Colonic mucosa (tissue), 4 donors: ENCODE measurements at regions not wholly inside any gene's neighbourhood (a gene's known extent, or its start where the extent isn't known, plus 50 kb on each side); places are given as distances from the start of the nearest gene placed in this dataset.

Experiments
- DNase-seq: peaks from one replicate; pipeline ENCODE4 v3.0.0-alpha.2; 2020
- H3K27ac ChIP-seq: fragments of 200-600 bp; one replicate; pipeline ENCODE4 v1.8.0; 2021
- H3K27me3 ChIP-seq: fragments of 200-600 bp; one replicate; pipeline ENCODE4 v1.8.0; 2021
- H3K36me3 ChIP-seq: fragments of 200-600 bp; one replicate; pipeline ENCODE4 v1.8.0; 2021
- H3K4me1 ChIP-seq: fragments of 200-600 bp; one replicate; pipeline ENCODE4 v1.8.0; 2021; ENCODE audit warnings: mild to moderate bottlenecking
- H3K4me3 ChIP-seq: fragments of 200-600 bp; one replicate; pipeline ENCODE4 v1.8.0; 2021
- H3K9ac ChIP-seq, 2 donors: one replicate each; pipeline ENCODE4 v1.7.0; 2013; ENCODE audit warnings: control low read depth in 2 of 2, low read depth in 2 of 2, low read length in 2 of 2
- H3K9me3 ChIP-seq: fragments of 200-600 bp; one replicate; pipeline ENCODE4 v1.8.0; 2021
- CTCF ChIP-seq: fragments of 200-600 bp; IDR thresholded peaks from one replicate; pipeline ENCODE4 v1.8.0; 2022; ENCODE audit warnings: antibody characterized with exemption, mild to moderate bottlenecking
- intact Hi-C: fragments of 100-400 bp; cut with DNase I; formaldehyde crosslinking; loops from one replicate; pipeline ENCODE4 v1.14.1; 2022
- donor health status: healthy.
- donor health status: DM: no; HTN: no; CAD: no.
- donor health status: DM: no; HTN: no; CAD: no.

GRCh38 chr10:2681891-2682290 is 385.5 kb upstream of the PFKP start:
- Histone ChIP-seq H3K9ac (no peak overlapping the region), H3K4me1 (no peaks in the 10 kb centered on the region), H3K36me3 (no peaks in the 10 kb centered on the region), H3K4me3 (no peak overlapping the region), H3K27ac (no peak overlapping the region), H3K27me3 (no peaks in the 10 kb centered on the region), H3K9me3 (no peaks in the 10 kb centered on the region)
- intact Hi-C loops, result no loop called here
- no peak for DNase-seq
- no peak for TF ChIP-seq CTCF

- no peaks in the 10 kb centered on the region for H3K4me1 ChIP-seq
- H3K9me3 ChIP-seq, result no peaks in the 10 kb centered on the region
- no peaks in the 10 kb centered on the region for H3K27me3 ChIP-seq
- intact Hi-C loops, result no loop called here
- H3K36me3 ChIP-seq, result no peaks in the 10 kb centered on the region
- DNase-seq, result no peak
- no peak for TF ChIP-seq CTCF
- H3K27ac ChIP-seq, result no peak overlapping the region
- H3K9ac ChIP-seq, result no peak overlapping the region
- no peak overlapping the region for H3K4me3 ChIP-seq
These were observed 386.5 kb upstream of the PFKP start for GRCh38 chr10:2680821-2681220.

- DNase-seq, result no peak
- Histone ChIP-seq H3K9me3 (no peaks in the 10 kb centered on the region), H3K27me3 (no peaks in the 10 kb centered on the region), H3K27ac (no peak overlapping the region), H3K9ac (no peak overlapping the region), H3K4me1 (no peaks in the 10 kb centered on the region), H3K4me3 (no peak overlapping the region), H3K36me3 (no peaks in the 10 kb centered on the region)
- intact Hi-C loops, result no loop called here
- no peak for TF ChIP-seq CTCF
These were observed 387.7 kb upstream of the PFKP start for GRCh38 chr10:2679646-2680045.

- no peak overlapping the region for H3K4me3 ChIP-seq
- intact Hi-C loops, result no loop called here
- no peaks in the 10 kb centered on the region for H3K4me1 ChIP-seq
- no peak overlapping the region for H3K27ac ChIP-seq
- DNase-seq, result no peak
- H3K27me3 ChIP-seq, result no peaks in the 10 kb centered on the region
- no peak overlapping the region for H3K9ac ChIP-seq
- no peaks in the 10 kb centered on the region for H3K36me3 ChIP-seq
- H3K9me3 ChIP-seq, result no peaks in the 10 kb centered on the region
- no peak for TF ChIP-seq CTCF
These were observed 390.9 kb upstream of the PFKP start for GRCh38 chr10:2676455-2676854.

GRCh38 chr10:2674451-2674850 is 392.9 kb upstream of the PFKP start:
- intact Hi-C loops, result no loop called here
- H3K36me3 ChIP-seq, result no peaks in the 10 kb centered on the region

More at GRCh38 chr10:2674451-2674850, 392.9 kb upstream of the PFKP start:
- Histone ChIP-seq H3K9me3 (no peaks in the 10 kb centered on the region), H3K27me3 (no peaks in the 10 kb centered on the region), H3K9ac (no peak overlapping the region), H3K4me1 (no peaks in the 10 kb centered on the region), H3K27ac (no peak overlapping the region), H3K4me3 (no peak overlapping the region)
- DNase-seq, result no peak
- TF ChIP-seq CTCF, result no peak
